ENCODE measurements at regions not wholly inside any gene's neighbourhood (a gene's known extent, or its start where the extent isn't known, plus 50 kb on each side); places are given as distances from the start of the nearest gene placed in this dataset.
A peak's percentile ranks its signal among the peaks of the same experiment; 100 is the strongest.

DNA sequence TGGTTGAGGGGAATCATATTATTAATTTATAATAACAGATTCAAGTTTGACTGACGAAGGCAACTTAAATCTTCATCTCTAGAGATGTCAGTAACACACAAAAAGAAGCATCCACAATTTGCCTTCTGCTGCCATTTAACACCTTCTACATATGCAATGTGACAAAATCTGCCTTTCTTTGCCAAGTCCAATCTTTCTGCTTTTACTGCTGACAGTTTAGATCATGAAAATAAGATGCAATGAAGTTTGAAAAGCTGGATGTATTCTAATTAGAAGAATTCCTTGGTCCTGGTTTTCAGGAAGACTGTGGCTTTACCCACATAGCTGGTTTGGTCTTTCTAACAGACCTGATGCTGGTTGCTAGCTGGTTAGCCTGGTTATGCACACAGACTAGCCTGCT is 178.9 kb downstream of the ACER2 start:
- no peak for DNase-seq

DNA sequence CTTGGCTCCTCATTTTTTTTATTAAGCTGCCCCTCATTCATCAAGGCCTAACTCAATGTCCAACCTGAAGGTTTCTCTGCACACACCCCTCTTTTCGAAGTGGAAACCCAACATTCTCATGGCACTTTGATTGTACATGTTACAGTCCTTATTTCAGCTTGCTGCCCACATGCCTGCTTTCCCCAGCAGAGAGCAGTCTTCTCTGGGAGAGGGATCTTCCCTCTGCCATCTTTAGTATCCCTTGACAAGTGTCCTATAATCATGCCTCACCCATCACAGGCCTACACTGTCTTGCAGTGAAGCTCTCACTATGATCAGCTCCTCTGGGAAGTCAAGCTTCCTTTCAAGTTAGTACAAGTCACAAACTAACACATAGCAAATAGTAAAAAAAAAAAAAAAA is 175.1 kb downstream of the ACER2 start:
- DNase-seq = no peak

DNA sequence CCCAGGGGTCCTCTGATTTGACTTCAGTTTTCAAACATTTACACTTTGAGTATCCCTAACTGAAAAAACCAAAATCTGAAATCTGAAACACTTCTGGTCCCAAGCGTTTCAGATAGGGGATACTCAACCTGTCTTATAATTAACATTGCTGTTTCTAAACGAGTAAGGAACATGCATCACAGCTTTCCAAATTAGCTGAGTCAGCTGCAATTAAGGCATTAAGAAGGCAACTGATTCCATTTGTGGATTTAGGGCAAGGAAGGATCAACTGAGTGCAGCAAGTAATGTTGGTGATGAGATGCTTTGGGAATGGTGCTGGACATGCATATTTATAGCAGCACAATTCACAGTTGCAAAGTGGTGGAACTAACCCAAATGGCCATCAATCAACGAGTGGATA is 168.6 kb downstream of the ACER2 start:
- no peak for DNase-seq

DNA sequence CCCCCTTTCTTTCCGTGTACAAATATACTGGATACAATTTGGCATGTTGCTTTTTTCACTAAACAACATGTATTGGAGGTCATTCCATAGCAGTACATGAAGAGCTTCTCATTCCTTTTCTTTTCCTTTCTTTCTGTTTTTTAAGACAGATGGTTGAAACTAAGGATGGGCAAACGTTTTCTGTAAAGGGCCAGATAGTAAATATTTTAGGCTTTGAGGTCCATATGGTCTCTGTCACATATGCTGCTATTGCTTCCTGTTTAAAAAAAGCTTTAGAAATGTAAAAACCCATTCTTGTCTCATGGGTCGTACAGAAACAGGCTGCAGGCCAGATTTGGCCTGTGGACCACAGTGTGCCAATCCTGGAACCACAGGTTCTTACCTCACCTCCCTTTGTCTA is 160.1 kb downstream of the ACER2 start:
- DNase-seq = no peak

DNA sequence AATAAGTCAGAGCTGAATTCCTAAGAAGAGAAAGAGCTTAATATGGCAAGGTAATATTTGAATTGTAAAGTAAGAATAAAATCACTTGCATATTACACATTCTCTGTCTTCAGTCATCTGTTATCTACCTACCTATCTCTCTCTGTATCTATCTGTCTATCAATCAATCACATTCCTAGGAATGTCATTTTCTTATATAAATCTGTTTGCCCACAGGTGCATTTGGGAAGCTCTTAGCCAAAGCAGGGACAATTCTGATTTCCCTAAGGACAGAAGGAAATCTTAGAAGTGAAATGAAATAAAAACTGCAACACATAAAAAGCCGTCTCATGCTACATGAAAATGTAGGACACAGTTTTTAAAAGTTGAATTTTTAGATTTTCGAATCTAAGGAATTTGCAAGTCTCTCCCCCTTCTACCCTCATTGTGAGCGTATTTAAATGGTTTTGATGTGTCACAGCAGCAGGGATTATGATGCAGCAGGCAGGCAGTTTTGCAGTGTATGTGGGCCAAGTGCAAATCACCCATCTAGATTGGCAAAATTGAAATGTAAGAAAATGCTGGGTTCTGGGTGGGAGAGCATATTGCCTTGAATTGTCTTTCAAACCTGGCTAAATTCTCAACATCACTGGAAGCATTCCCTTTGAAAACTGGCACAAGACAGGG is 155.7 kb downstream of the ACER2 start:
- no peak for DNase-seq

DNA sequence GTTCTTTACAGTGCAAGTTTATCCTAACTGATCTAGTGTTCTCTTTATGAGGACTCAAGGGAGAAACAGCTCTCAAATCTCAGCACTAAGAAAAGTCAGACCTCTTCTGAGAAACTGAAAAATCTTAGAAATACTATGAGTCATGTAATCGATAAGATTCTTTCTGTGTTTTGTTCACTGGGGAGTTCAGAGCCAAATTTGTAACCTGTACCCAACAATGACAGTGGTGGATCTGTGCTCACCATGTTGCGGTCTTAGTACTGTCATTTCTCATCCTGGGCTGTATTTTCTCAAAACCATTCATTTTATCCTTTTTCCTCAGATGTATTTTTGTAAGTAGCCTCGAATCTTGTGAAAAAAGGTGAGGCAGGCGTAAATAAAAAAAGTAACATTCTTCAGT is 146.4 kb downstream of the ACER2 start:
- DNase-seq = no peak

DNA sequence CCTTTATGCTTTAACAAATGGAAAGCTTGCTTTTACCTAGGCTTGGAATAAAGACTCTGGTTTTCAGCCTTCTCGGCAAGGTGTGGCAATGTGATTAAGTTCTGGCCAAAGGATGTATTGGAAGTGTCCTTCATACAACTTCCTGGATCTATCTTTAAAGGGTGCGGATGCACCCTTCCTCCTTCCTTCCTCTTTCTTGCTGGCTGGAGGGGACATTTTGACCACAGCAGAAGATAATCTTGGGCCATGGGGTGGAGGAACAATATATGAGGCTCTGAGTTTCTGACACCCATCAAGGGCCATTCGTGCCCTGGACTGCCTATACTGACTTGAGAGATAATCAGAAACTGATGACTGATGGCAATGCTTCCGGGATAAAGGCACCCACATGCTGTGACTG is 145.7 kb downstream of the ACER2 start:
- DNase-seq = no peak

DNA sequence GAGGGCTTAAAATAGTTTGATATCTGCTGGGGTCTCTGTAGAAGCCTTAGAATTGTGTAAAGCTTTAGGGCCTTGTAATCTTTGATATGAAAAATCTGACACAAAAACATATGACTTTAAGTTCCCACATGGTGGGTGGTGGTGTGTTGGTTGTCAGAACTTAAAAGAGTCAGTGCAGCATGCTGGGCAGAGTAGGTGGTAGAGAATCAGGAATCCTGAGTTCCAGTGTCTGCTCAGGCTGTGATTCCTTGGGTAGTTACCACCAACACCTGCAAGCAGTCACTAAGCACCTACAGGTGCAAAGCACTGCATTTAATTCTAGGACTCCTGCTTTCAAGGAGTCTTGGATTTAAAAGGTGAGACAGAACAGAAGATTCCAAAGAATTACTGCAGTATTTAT is 144.6 kb downstream of the ACER2 start:
- DNase-seq = no peak

DNA sequence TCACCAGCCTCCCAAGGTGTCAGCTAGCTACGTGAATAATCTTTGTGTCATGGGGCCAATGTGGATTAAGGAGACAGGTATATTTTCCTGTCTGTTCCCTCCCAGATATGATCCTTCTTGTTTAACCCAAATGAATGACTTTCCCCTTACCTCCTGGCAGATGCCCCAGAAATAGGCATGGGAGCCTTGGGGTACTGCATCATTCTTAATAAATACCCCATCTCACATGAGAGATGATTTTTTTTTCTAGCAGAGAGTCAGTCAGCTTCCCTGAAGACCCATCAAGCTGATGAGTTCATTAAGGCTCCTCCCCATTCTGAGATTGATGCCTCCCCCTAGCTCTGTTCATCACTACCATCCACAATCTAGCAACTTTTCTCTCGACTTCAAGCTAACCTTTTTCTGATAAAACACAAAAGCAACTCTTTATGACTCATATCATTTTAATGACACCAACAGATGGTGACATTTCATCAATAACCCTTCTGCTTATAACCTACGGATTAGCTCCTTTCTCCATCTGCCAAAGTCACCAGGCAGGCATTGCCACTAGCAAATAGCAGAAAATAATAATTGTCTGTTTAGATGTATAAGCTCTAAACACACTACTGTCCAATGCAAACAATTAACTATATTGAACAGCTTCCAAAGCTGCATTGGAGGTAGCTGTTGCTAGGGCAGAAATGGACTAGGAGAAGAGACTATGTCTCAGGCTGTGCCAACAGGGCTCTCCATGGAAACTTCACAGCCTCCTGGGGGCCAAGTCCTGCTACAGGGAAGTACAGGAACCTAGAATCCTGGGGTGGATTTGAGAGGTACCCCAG is 143.7 kb downstream of the ACER2 start:
- no peak for DNase-seq

DNA sequence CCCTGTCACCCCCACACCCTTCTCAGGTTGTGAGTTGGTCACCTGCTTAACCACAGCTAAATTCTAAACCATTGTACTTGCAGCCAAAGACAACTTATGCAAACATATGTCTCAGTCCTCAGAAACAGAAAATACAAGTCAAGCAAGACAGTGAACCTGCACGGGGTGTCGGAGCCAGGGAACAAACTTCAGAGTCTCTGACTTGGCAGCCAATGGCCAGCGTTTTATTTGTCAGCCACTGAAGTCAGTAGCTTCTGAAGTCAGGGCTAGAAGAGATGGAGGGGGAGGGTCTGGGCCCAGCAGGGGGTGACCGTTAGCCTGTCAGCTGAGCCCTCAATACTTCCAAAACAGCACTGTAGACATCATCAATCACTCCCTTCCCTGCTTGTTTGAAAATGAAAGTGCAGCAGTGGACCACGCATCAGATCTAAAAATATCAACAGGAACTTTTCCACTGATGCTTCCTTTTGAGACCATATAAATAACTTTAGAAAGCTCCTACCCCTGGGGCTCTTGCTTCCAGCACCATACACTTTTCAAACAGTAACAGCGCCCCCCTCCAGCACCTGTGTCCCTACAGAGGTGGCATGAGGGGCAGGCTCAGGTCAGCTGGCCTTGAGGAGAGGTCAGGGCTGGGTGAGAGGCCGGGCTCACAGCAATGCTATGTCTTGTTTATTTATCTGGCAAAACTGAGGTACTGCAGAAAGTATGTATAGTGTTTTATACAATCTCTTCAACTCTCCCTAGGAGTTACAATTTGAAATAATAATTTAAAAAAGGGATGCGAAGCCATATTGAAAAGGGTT is 142.5 kb downstream of the ACER2 start:
- no peak for DNase-seq

DNA sequence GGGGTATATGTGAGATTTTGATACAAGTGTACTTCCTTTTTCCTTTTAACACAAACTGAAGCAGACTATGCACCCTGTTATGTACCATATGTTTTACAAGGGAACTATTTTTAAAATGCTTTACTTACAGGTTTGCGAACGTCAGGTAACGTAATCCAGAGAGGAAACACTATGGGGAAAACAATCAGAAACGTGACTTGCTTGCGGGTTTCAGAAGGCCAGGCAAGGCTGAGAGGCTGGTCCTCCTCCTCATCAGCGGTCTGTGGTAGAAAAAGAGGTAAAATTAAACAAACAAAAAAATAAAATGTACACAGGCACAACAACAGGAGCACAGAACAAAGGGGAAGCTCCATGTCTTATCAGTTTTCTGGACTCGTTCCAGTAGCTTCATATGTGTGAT is 141.2 kb downstream of the ACER2 start:
- DNase-seq = no peak

DNA sequence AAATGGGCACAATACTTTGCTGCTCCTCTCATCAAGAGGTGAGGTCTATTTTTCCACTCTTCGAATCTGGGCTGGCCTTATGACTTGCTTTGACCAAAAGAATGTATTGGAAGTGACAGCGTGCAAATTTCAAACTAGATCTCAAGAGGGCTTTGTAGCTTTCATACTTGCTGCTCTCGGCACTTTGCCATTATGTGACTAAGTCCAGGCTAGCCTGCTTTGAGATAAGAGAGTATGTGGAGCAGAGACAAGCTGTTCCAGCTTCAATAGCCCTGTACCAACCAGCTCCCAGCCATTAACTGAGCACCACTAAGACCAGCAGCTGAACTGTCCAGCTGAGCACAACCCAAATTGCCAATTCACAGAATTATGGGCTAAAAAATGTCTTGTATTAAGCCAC is 124.6 kb downstream of the ACER2 start:
- DNase-seq = peak; percentile 4

DNA sequence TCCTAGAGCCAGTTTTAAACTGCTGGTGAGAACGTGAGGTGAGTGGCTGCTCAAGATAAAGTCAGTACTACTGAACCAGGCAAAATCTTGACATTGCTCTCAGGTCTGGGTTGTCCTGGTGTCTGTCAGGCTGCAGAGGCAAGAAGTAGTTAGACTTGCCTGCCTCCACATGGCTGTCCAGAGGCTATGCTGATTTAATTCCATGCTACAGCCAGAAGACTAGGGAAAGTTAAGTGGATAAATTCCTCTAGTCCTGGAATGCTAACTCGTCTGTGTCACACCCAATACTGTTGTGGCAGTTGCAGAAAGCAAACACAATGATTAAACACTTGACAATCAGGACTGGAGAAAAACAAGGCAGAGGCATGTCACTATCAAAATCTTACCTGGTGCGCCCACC is 118.9 kb downstream of the ACER2 start:
- no peak for DNase-seq

DNA sequence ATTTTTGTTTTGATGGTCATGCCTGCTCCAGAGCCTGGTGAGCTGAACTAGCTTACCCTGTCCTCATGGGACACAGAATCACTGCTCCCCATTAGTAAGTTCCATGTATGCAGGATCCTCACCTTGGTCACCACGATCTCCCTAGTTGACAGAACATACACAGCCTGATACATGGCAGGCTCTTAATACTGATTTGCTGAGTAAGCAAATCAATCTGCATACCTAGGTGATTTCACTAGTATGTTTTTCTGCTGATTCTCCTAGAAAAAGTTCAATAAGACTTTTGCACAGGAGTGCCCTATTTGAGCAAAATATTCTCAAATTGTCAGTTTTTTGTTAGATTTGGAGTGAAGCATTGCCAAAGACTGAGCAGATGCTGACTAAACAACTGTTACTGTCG is 113.7 kb downstream of the ACER2 start:
- DNase-seq = no peak

DNA sequence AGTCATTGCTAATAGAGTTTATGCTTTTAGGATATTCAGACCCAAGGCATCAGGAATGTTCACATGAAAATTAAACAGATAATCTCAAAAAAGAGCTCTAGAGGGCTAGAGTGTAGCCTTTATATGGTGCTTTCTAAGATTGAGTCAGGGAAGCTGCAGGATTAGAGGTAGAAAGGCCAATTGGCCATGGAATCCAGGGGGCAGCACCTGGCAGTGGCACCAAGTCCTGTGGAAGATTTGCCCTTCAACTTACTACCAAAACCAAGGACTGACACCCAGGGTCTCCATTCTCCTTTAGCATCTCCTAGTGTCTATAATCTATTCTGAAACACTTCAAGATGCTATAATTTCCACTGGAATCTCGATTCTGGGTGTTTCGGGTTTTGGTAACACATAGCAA is 112.4 kb downstream of the ACER2 start:
- no peak for DNase-seq

DNA sequence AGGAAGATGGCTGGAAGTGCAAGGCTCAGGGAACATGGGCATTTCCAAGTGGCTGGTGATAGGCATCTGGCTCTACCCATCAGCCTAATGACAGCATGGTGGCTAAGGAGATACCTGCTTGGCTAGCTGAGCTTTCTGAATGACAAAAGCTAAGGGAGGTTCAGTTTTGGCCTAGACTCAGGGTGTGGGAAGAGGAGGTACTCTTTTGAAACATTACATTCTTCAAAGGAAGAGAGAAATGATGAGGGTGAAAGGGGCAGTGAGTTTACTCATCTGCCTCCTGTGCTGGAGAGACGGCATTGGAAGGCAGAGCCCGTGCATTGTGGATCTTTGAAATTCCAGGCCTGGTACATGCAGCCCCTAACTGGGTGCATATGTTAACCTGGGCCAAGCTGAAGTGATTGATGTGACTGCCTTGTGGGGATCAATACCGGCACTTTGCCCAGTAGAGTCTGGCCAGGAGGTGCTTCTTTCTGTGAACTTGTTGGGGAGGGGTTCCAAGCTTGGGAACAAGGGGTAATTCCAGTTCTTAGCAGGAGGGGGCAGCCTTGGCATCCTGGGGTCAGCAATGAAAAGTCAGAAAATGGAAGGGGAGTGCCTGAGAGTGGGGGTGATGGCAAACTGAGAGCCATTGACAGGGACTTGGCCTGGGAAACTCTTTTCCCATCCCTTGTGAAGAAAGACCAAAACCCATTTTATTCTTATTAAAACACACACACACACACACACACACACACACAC is 108.6 kb downstream of the ACER2 start:
- no peak for DNase-seq

DNA sequence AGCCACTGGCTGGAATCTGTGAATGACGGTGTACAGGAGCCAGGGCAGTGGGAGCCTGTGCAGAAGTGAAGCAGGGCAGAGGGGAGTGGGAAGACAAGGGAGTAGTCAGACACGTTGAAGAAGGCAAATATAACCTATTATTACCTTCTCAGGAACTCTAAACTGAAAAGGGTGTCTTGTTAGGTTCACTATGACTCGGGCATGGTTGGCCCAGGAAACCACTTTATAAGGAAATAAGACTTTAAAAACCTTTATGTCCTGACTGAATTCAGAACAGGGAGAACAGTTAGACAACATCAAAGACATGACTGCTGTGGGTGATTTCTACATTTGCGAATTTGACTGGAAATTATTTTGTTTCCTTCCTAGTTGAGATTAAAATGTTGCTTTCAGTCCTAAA is 107.5 kb downstream of the ACER2 start:
- DNase-seq = no peak

DNA sequence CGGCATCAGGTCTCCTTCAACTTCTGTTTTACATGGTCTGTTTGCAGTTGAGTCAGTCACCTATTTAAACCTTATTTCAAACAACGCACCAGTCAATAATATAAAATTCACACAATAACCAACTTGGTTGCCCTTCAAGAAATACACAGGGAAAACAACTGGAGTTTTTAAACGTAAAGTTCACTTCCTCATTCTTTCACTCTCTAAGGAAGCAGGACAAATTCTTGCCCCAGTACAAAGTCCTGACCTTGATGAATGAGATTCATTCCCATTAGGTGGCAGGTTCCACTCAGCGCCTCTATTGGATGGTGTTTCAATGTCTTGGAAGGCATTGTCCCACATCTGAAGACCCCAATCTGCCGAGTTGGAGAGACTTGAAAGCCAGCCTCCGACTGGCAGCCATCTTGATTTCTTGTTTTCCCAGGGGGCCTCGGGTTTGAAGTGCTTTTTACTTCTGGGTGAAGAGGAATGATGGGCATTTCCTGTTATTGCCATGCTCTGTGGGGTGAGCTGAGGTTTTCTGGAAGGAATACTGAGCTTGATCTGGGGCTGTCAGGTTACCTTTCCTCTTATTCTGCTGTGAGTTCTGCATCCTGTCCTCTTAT is 105.0 kb downstream of the ACER2 start:
- DNase-seq = peak; percentile 31

DNA sequence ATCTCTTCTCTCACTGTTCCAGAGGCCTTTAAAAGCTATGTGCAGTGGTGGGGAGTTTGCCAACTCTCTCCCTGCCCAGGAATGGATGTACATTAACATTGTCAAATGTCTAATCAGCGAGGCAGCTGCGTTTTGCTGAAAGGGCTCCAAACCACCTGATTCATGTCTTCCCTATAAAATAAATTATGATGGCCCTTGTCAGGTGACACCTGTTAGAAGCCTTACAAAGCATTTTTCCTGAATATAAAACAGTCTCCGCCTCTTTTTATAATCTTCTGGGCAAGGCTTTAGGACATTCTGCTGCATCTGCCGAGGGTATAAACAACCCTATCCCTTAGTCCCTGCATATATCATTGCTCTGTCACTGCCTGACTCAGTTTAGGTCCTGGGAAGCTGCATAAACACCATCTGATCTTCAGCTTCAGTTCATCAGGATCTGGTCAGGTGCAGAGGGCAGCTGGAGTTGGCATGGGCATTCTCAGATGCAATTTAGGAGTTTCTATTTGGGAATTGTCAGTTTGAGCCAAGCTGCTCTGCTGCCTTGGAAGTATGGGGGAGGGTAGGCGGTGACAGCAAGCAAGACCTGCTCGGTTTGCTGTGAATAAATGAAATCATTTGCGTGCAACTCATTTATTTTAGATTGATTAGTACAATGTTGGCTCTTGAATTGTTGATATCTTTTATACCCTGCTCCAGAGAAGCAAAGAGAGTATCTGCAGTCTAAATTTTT is 103.5 kb downstream of the ACER2 start:
- DNase-seq = no peak

DNA sequence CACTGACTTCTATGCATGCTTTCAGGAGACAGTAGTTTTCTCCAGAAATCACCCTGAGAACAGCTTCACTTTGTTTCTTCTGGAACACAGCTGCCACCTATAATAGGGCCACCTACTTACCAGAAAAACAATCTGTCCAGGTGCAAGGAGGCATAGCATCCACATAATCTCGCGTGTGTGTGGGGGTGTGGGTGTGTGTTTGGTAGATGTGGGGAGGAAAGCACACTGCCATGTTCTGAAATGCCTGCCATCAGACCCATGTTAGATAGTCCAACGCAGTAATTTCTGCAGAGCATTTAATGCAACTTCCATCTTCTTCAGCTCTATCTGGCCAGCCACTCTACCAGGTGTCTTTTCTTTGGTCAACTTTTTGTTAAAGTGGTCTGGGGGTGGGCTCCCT is 102.9 kb downstream of the ACER2 start:
- DNase-seq = no peak

DNA sequence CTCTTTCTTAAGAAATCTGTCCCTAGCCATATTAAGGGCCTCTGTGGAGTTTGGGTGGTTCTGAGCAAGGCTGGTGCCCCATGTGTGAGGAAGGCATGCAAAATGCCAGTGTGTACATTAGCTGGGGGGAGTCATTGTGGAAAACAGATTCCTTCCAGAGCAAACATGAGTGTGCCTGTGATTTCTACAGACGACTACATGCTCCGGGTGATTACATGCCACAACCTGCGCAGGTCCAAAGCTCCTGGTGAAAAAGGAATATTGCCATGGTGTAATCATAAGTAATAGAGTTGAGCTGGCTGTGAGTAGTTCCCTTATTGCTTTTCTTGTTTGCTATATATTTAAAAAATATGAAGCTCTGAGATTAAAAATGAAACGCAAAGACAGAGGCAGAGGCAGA is 102.1 kb downstream of the ACER2 start:
- DNase-seq = no peak
